Nephron progenitor cell (in vitro differentiated cells): ENCODE measurements at regions not wholly inside any gene's neighbourhood (a gene's known extent, or its start where the extent isn't known, plus 50 kb on each side); places are given as distances from the start of the nearest gene placed in this dataset.

Experiments used
- DNase-seq: peaks from one replicate; pipeline ENCODE4 v3.0.0; 2021
- H3K27ac Mint-ChIP-seq: 2 replicates; pipeline ENCODE4 v1.8.0; 2021; ENCODE audit warnings: mild to moderate bottlenecking, moderate library complexity, mixed read lengths
- H3K27me3 Mint-ChIP-seq: 2 replicates; pipeline ENCODE4 v1.8.0; 2021; ENCODE audit warnings: mild to moderate bottlenecking, low read depth, mixed read lengths; ENCODE audit not compliant: poor library complexity
- H3K36me3 Mint-ChIP-seq: 2 replicates; pipeline ENCODE4 v1.8.0; 2021; ENCODE audit warnings: low read depth, mixed read lengths
- H3K4me1 Mint-ChIP-seq: 2 replicates; pipeline ENCODE4 v1.8.0; 2021; ENCODE audit warnings: mixed read lengths
- H3K4me3 Mint-ChIP-seq: 2 replicates; pipeline ENCODE4 v1.8.0; 2021; ENCODE audit warnings: mild to moderate bottlenecking, moderate library complexity, mixed read lengths
- H3K9me3 Mint-ChIP-seq: 2 replicates; pipeline ENCODE4 v1.8.0; 2021; ENCODE audit warnings: mild to moderate bottlenecking, moderate library complexity, mixed read lengths
- TF ChIP-seq, protein P1 (sequence below): fragments of 200-600 bp; sonication (generic); IDR thresholded peaks from 2 replicates; pipeline ENCODE4 v1.5.0; 2021; ENCODE audit warnings: antibody characterized with exemption

DNA sequence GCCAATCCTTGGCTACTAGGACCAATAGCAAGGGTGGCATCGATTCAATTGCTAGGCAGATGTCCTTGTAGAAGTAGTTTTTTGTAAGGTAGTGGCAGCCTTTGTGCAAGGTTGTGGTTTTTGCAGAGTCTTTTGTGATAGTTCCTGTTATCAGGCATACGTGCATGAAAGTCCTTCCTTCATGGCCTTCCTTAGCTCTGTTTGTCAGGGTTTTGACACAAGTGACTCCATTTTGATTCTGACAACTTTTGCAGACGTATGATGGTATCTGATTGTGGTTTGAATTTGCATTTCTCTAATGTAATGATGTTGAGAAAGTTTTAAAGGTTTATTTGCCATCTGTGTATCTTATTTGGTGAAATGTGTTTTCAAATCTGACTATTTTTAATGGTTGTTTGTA lies 71.8 kb upstream of the SYPL1 start:
- H3K9me3 Mint-ChIP-seq = peaks cover 8% of the 10 kb centered on the region
- no peak for DNase-seq

DNA sequence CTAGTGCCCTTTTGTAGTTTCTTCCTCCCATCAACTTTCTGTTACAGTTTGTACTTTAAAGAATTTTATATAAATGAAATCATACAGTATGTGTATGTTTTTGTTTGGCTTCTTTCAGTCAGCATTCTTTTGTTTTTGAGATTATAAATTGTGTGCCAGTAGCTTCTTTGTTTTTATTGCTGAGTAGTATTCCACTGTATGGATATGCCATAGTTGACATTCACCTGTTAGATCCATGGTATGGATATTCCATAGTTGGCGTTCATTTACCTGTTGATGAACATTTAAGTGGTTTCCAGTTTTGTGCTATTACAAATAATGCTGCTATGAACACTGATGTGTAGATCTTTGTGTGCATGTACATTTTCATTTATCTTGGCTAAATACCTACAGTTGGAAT lies 70.8 kb upstream of the SYPL1 start:
- peaks cover 12% of the 10 kb centered on the region for H3K4me1 Mint-ChIP-seq
- H3K27ac Mint-ChIP-seq = no peak overlapping the region
- no peak for DNase-seq
- H3K9me3 Mint-ChIP-seq = peaks cover 8% of the 10 kb centered on the region
- H3K27me3 Mint-ChIP-seq = peaks cover 4% of the 10 kb centered on the region
- H3K36me3 Mint-ChIP-seq = no peaks in the 10 kb centered on the region
- TF ChIP-seq, protein P1, sequence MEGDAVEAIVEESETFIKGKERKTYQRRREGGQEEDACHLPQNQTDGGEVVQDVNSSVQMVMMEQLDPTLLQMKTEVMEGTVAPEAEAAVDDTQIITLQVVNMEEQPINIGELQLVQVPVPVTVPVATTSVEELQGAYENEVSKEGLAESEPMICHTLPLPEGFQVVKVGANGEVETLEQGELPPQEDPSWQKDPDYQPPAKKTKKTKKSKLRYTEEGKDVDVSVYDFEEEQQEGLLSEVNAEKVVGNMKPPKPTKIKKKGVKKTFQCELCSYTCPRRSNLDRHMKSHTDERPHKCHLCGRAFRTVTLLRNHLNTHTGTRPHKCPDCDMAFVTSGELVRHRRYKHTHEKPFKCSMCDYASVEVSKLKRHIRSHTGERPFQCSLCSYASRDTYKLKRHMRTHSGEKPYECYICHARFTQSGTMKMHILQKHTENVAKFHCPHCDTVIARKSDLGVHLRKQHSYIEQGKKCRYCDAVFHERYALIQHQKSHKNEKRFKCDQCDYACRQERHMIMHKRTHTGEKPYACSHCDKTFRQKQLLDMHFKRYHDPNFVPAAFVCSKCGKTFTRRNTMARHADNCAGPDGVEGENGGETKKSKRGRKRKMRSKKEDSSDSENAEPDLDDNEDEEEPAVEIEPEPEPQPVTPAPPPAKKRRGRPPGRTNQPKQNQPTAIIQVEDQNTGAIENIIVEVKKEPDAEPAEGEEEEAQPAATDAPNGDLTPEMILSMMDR = no peak
- H3K4me3 Mint-ChIP-seq = no peak overlapping the region

More for the DNA sequence above, 71.8 kb upstream of the SYPL1 start:
- Mint-ChIP-seq H3K4me1 (peaks cover 4% of the 10 kb centered on the region), H3K36me3 (no peaks in the 10 kb centered on the region), H3K27ac (no peak overlapping the region), H3K4me3 (no peak overlapping the region), H3K27me3 (peaks cover 3% of the 10 kb centered on the region)
- TF ChIP-seq, protein P1 = no peak

DNA sequence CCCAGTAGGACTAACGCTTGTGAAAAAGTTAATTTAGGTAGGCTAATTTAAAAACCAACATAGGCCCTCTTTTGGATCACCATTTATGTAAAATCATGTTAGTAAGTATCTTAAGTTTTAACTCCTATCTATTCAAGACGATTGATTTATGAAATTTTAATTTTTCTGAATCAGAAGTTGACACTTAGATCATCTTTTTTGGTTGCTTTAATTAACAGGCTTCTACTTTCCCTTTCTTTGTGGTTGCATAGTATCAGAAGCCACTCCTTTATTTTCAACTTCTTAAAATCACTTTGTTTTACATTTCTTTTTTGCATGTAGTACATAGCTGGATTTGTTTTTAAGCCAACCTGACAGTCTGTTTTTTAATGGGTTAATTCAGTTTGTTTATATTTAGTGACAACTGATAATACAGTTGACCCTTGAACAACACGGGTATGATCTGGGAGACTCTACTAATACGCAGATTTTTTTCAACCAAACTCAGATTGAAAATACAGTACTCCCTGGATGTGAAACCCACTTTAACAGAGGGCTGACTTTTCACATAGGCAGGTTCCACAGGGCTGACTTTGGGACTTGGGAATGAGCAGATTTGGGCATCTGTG lies 69.7 kb upstream of the SYPL1 start:
- H3K36me3 Mint-ChIP-seq = no peaks in the 10 kb centered on the region
- H3K27ac Mint-ChIP-seq = no peak overlapping the region
- TF ChIP-seq, protein P1 = no peak
- no peak overlapping the region for H3K4me3 Mint-ChIP-seq
- H3K27me3 Mint-ChIP-seq = peaks cover 4% of the 10 kb centered on the region
- peaks cover 22% of the 10 kb centered on the region for H3K4me1 Mint-ChIP-seq
- DNase-seq = no peak
- peaks cover 5% of the 10 kb centered on the region for H3K9me3 Mint-ChIP-seq

DNA sequence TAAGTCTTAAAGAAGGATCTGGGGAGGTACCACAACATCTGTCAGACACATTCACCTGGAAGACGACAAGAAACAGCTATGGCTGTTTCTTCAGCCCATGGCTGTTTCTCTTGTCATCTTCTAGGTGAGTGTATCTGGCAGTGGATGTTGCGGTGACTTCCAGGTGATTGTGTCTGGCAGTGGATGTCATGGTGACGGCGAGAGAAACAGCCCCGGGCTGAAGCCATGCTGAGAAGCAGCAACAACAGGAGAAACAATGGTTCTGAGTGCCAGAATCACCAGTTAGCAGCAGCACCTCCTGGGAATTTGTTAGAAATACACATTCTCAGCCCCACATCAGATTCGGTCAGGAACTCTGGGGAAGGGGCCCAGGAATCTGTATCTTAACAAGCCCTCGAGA lies 68.6 kb upstream of the SYPL1 start:
- no peak overlapping the region for H3K4me3 Mint-ChIP-seq
- H3K36me3 Mint-ChIP-seq = no peaks in the 10 kb centered on the region
- no peak overlapping the region for H3K27ac Mint-ChIP-seq
- H3K4me1 Mint-ChIP-seq = peaks cover 26% of the 10 kb centered on the region
- TF ChIP-seq, protein P1 = no peak
- no peak for DNase-seq
- H3K27me3 Mint-ChIP-seq = peaks cover 6% of the 10 kb centered on the region
- H3K9me3 Mint-ChIP-seq = peaks cover 6% of the 10 kb centered on the region

DNA sequence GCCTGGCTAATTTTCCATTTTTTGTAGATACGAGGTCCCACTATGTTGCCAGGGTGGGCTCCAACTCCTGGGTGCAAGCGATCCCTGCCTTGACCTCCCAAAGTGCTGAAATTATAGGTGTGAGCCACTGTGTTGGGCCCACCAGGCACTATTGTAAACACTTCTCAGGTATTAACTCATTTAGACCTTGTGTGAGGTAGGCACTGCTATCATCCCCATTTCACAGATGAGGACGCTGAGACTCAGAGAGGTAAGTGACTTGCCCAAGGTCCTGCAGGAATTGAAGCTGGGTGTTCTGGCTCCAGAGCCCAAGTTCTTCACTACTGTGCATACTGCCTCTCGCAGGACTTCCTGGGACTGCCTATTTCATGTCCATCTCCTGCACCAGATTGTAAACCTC lies 67.1 kb upstream of the SYPL1 start:
- H3K27me3 Mint-ChIP-seq = peaks cover 11% of the 10 kb centered on the region
- peaks cover 6% of the 10 kb centered on the region for H3K9me3 Mint-ChIP-seq
- no peak overlapping the region for H3K4me3 Mint-ChIP-seq
- DNase-seq = no peak
- no peak overlapping the region for H3K27ac Mint-ChIP-seq
- peaks cover 26% of the 10 kb centered on the region for H3K4me1 Mint-ChIP-seq
- TF ChIP-seq, protein P1 = no peak
- no peaks in the 10 kb centered on the region for H3K36me3 Mint-ChIP-seq

DNA sequence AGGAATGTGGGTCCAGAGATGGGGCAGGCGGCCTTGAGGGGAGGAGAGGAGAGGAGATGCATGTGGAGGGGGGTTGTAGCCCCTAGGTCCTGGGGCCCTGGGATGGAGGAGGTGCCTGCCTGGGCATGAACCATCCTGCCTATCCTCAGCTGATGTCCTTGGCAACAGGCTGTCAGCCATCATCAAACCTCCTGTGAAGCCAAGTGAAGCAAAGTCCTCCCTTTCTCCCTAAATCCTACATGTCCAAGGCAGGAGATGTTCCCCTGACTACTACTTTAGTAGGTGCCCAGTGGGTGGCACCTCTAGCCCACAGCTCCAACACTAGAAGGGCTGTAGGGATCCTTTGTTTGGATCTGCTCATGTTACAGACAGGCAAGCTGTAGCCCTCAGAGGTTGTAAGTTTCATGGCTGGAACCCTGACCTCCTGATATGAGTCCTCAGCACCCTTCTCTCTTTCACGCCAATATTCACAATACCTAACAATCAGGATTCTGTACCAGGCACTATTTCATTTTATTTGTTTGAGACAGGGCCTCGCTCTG lies 66.6 kb upstream of the SYPL1 start:
- Mint-ChIP-seq H3K4me3 (no peak overlapping the region), H3K4me1 (peaks cover 26% of the 10 kb centered on the region), H3K27ac (no peak overlapping the region), H3K36me3 (no peaks in the 10 kb centered on the region), H3K27me3 (peaks cover 11% of the 10 kb centered on the region), H3K9me3 (peaks cover 6% of the 10 kb centered on the region)
- no peak for DNase-seq
- TF ChIP-seq, protein P1 = no peak
